Hematopoietic multipotent progenitor cell treated with erythropoietin and hydrocortisone succinate and interleukin-3 and kit ligand, for 15 days (in vitro differentiated cells): ENCODE measurements at regions not wholly inside any gene's neighbourhood (a gene's known extent, or its start where the extent isn't known, plus 50 kb on each side); places are given as distances from the start of the nearest gene placed in this dataset.

Source experiments
- DNase-seq: peaks from one replicate; pipeline ENCODE4 v3.0.0-alpha.2; 2015; ENCODE audit warnings: low spot score

DNA sequence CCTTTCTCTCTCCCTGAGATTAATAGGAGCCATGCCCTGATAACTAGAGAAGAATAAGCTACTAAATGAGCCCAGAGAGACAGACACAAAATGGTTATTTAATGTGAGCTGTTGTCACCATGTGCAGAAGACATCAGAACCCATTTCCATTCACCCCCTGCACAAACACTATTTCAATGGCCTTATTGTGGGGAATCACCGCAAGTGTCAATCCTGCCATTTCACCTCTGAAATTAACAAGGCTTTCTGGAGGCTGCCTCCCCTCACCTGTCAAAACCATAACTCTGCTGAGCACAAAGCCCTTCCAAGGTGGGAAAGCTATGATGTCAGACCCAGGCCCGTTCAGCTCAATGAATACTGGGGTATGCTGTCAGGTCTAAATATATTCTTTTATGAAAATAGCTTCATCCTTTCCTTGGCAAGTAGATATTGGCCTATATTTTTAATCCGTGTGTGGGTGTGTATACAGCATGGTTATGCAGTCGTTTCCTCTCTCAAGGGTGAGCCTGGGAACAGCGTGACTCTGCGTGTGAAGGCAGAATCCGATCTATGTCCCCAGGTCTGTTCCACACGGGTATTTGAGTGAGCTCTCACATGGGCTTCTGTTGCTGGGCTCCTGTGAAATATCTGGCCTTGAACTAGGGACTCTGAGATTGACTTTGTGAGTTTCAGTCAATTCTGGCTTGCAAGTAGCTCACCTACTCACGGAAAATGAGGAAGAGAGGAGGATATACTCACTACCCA is 266.3 kb downstream of the FBXW7 start:
- DNase-seq, result no peak

DNA sequence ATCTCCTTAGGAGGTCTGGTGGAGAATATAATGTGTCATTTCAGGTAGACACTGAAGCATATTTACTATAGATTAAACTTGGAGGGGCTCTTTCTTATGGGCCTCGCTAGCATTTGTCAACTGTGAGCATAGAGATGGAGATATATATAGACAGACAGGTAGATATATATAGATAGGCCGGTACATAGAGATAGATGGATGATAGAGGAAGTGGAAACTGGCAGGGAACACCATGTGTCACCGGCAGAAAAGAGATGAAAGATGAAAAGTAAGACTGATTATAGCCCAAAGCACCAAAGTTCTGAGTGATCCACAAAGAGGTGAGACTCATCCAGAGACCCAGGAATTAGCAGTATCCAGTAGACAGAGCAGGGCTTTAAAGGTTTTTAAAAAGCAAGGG is 268.1 kb downstream of the FBXW7 start:
- no peak for DNase-seq

DNA sequence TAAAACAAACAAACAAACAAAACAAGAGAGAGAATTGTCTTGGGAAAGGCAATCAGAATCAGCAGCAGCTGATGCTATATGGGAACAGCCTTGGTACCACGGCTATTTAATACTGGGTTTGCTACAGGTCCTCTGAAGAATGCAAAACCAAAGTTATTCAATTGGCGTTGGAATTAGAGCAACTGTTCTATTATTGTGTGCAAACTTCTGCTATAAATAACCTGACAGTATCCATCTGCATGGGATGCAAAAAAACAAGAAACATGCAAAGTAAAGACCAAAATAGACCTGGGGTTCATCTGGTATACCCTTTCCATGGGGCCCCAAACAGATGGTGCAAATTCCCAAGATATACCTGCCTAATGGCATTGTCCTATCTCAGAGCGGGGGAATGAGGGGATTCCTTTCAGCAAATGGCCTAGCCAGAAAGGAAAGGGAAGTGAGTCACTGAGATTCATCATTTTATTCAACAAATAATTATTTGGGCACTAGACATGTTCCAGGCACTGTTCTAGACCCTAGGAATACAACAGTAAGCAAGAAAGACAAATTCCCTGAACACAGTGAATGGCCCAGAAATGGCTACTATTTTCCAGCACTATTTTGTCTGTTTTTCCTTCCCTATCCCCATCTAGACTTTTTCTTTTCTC is 268.9 kb downstream of the FBXW7 start:
- no peak for DNase-seq

DNA sequence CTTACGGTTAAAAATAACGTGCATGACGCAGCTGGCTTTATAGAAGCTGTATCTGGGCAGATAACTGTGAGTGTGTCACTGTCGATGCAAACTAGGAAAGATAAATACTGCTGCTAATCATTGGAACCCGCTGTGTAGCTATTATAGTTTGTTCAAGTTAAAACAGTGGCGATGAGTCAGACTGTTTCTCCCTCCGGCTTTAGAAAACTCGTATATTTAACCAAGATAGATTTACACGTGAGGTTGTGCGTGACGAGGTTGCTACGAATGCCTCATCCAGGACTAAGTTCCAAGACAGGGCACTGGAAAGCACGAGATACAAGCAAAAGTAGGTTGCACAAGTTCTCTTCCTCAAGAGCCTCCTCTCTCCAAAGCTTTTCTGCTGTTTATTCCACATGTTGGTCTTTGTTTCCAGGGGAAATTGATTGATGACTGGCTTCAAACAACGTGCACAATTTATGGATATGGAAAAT is 270.7 kb downstream of the FBXW7 start:
- DNase-seq, result no peak

DNA sequence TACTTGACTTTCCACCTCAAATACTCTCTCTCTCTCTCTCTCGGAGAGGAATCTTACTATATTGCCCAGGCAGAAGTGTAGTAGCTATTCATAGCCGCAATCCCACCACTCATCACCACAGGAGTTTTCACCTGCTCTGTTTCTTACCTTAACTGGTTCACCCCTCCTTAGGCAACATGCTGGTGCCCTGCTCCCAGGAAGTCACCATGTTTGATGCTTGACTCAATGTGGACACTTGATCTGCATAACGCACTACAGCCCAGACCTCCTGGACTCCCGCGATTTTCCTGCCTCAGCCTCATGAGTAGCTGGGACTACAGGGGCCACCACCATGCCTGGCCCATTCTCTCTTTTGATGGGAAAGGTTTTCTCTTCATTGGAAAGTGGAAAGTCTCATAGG is 271.8 kb downstream of the FBXW7 start:
- DNase-seq, result no peak

DNA sequence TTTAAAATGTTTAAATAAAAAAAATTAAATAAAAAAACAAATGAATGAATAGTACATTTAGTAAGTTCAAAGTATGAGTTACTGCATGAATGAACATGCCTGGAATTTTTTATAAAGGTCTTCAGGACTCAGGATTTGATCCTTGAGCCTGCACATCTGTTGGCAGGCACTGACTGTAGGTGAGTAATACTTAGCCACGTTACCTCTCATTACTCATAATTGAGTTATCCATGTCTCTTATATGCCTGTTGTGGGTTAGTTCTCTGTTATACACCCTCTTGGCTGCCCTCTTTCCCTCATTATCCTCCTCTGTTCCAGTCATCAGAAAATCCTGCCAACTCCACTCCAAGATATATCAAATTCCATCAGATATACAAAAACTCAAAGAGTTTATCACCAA is 276.0 kb downstream of the FBXW7 start:
- no peak for DNase-seq

DNA sequence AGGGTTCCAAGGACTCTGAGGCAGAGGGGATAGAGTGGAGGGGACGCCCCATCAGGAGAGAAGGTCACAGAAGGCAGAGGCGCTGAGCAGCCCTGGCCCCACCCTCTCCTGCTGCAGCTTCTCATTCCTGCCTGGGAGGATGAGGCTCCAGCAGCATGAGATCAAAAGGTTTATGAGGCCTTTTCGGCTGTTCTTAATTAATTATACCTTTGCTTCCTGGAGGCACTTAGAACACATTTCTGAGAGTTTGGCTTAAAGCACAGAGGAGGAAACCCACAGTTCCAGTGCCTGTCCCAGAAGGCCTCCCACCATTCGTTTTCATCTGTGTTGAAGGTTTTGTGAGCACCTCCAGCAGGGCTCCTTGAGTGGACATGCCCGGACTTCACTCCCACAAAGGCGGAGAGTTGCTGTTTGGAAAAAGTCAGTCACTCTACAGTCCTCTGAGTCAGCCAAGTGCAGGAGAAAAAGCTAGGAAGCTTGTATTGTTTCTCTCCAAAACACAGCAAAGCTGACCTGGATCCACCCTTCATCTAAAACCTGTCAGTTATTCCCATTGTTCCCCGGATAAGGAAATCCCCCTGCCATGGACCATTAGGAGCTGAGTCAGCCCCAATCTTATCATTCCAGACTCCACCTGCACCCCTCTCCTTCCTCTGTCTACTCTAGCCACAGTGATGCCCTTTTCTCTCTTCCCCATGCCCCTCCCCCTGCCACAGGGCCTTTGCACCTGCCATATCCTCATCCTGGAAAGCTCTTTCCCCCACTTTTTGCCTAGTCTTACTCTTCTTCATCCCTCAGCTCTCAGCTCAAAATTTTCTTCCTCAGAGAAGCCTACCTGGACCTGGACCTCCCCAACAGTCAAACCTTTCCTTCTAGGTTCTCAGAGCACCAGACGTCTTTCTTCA is 276.8 kb downstream of the FBXW7 start:
- no peak for DNase-seq

DNA sequence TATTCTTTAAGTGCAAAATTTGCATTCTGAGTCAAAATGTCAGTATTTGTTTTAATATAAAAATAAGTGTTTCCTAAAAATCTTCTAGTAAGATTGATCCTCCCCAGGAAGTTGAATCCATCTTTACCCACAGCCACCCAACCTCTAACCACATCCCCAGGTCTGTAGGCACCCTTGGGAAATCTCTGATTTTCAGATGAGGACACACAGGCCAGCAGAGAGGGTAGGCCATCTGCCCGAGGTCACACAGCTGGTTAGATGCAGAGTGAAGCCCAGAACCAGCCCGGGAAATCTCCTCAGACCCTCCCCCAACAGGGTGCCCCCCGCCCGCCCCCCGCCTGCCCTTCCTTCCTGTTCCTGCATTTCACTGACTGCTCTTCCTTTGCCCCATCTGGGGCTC is 277.5 kb downstream of the FBXW7 start:
- no peak for DNase-seq

DNA sequence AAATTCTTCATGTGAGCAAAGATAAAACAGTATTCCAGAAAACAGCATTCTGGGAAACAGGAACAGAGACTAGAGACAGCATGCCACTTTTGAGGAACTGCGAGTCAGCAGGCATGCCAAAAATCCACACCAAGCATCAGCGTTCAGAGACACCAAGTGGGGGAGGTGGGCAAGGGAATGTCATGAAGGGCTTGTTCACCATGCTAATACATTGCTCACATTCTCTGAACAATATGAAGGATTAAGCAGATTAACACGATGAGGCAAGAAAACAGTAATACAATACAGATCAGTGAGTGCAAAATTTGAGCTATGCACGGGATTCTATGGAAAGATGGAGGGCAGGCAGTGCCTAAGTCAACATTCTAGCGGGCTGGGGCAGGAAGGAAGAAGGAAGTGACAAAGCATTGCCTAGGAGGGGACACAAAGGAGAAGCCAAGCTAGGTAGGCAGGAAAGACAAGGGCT is 278.3 kb downstream of the FBXW7 start:
- DNase-seq, result no peak

DNA sequence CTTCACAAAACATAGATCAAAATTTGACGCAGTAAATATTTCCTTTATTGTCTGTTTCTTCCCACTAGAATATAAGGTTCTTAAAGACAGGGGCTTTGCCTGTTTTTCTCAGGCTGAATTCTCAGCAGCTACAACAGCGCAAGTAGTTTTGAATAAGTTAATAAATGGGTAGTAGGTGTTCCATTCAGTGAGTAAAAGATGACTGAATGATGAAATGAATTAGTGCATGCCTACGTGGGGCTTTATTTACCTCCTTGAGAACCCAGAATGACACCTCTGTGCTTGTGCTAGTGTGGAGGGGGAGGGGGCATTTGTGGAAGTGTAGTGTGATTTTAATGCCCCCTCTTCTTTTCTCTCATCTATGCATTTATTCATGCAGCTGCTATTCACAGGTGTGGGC is 278.9 kb downstream of the FBXW7 start:
- DNase-seq, result no peak

DNA sequence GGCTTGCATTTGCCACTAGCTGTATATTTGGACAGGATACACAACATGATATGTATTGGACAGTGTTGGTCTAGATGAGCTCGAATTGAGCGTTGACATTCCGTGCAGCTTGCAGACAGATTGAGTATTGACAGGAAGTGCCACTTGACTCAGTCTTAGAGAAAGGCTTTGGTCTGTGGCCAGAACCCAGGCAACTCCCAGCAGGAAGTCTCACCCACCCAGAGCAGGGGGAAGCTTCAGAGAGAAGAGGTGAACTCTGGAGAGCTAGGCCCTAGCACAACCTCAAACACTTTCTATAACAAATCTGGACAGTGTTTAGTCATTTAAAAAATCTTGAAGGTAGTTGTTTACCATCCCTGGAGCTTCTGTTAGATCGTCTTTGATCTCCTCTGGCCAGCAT is 280.5 kb downstream of the FBXW7 start:
- no peak for DNase-seq

DNA sequence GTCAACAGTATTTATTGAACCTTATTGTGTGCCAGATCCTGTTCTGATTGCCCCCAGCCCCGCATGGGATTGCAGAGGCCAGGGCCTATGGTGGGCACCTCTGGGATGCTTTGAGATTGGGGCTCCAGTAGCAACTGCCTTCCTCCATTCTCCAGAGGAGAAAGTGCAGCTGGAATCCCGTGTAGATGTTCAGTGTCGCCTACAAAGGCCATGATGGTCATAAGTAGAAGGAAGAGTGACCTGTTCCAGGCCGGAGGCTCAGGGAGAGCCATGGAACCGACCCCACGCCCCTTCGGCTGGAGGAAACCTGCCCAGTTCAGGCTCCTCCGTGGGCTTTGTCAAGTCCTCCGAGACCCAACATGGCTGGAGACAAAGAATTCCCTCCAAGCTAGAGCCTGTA is 287.5 kb downstream of the FBXW7 start:
- no peak for DNase-seq

DNA sequence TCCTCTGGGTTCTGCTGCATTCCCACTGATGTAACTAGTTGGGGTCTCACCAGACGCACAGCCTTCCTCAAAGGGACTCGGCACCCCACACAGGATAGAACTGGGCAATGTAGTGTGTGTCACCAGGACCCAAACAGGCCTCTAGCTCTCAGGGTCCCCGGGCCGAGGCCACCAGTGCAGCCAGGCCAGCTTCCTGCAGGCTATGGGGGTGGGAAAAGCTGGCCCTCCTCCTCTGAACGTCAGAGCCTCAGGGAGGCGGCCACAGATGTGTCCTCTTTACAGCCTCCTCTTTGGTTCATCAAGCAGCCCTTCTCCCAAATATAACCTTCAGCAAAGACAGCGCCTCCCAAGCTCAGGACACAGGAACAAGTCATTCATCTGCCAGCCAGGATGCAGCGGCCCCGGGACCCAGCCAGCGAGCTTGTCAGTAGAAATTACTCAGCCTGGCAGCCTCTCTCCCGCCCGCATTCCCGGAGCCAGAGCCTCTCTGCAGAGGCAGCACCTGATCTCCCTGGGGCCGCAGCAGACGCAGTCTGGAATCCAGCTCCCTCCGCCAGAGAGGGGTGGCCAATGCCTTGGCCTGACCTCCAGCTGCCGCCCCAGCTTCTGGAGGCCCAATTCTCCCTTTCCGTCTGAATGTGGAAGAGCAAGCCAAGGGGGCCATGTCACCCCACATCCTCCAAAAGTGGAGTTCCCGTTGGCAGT is 288.5 kb downstream of the FBXW7 start:
- DNase-seq, result no peak

DNA sequence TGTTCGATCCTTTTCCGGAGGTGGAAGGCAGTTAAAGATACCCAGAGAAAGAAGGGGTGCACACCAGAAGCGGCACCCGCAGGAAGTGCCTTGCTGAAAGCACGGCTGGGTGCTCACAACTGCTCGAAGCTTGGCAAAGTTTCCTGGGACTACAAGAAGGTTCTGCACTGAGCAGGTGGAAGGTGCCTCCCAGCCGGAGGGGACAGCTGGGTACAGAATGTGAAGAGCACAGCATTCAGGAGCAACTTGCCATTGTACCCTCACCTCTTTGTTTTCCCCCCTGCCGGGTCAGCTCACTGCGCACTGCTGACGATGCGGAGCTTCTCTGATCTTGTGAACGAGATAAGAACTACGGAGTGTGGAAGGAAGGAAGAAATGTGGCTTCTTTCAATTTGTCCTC is 289.2 kb downstream of the FBXW7 start:
- DNase-seq, result no peak

DNA sequence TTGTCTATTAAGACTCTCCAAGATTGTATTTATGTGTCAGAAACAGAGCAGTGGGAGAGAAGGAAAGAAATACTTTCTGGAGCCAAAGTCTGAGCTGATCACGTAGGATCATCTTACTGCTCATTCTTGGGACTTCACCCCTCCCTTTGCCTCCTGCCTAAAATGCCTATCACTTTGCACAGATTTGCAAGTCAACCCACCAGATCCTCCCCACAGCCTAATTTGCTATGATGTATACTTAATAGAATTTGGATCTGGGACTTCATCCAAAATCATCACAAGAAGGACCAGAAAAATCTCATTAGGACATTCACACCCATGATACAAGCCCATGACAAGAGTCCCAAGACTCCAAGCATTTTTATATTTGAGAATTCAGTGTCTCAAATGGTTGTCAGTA is 290.2 kb downstream of the FBXW7 start:
- DNase-seq, result no peak

DNA sequence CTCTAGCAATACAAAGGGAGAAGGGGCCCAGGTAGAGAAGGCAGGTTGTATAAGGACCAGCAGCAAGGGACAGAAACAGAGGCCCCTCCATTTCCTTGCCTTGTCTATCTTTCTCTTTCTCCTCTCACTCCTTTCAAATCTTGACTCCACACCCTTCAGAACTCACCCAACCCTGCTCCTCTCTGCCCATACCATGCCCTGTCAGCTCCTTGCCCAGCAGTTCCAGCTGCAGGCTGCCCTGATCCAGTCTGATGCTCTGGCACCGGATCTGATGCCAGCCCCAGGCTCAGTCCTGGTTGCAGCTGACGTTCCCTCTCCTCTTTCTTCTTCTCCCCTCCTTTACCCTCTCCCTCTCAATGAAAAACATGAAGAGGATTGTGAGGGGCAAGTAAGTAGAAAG is 291.2 kb downstream of the FBXW7 start:
- no peak for DNase-seq

DNA sequence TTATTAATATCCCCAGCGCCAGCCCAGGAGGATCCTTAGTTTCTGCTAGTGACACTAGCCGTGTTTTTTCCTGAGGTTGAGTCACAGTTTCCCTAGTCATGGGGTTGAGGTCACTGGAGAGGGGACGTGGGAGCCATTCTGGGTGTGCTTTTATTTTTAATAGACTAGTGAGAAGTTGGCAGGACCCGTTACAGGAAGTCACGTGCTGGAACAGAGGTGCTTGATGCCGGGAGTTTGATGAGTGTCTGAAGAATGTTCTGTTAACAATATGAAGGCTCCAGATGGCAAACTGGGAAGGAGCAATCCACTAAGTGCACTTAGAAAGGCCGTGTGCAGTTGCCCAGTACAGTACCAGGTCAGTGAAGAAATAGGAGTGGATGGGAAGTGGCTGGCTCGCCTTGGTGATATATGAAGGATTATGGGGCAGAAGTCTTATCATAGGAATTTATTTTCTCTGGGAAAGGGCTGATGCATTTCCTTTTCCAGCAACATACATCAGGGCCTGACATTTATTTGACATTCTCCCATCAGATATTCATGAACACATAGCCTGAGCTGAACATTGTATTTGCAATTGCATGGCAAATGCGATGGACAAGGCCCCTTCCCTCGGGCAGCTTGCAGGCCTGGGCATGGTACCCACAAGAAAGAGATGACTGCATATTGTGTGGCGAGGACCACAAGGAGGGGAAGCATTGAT is 291.8 kb downstream of the FBXW7 start:
- no peak for DNase-seq

DNA sequence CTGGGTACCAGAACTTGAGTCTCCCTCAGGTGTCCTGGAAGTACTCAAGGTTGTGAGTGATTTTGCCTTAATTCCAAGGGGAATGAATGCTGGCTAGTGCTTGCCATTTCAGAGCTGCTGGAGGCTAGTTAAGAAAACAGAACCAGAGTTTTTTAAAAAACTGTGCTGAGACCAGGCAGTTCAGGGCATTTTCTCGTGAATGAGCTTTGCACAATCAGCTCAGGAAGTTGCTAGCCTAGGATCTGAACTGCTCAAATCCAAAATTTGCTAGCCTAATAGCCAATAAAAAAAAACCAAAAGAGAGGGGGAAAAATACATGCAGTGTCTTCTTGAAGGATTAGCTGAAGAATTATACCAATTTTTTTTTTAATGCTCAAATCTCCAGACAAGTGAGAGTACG is 292.7 kb downstream of the FBXW7 start:
- DNase-seq, result no peak

DNA sequence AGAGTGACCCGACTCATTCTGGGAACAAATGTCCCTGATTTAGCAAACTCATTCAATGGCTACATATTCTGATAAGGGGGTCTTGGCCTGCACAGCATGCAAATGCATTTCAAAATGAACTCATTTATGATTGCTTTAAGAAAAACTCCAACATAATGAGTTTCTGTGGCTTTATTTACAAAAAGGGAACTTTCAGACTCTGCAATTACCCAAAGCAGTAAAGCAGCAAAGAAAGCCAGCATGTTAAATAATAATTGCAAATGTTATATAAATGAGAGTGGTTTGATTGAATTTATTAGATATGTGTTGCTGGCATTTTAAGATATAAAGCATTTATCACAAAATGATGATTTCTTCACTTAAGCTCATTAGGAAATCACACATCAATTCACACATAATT is 295.7 kb downstream of the FBXW7 start:
- no peak for DNase-seq

DNA sequence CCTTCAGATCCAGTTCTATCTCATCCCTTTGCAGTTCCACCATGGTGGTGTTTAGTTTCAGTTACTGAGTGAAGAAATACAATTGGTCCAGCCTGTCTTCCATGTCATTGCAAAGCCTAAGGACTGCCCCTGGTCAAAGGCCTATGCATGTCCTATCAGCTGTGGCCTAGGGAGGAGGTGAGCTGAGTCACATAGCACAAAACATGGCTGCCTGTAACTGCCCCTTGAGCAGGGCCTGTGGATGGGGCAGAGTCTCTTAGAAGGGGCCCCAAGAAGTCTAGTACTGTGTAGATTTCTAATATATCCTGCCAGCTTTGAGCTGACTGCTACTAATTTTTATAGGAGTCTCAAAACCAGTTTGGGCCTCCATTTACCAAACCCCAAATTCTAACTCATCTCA is 296.7 kb downstream of the FBXW7 start:
- no peak for DNase-seq

DNA sequence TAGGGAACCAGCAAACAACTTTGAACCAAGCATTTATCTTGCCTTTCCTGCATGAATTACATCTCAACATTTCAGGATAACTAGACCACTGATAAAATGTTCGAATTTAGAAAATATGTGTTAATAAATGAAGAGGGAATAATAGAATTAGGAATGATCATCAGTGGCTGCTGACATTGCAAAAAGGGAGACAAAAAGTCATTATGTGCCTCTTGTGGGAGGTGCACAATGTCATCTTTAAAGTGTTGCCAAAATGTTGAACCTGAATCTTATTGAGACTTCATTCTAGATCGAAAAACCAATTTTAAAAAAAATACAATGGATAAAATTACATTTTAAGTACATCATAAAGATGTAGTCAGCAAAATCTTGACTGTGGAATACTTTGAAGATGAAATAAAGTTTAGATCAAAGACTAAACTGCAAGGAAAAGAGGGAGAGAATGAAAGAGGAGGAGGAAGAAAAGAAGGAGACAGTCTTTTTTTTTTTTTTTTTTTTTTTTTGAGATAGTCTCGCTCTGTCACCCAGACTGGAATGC is 299.3 kb downstream of the FBXW7 start:
- DNase-seq, result no peak
